GM12891 (cell line): ENCODE measurements at regions not wholly inside any gene's neighbourhood (a gene's known extent, or its start where the extent isn't known, plus 50 kb on each side); places are given as distances from the start of the nearest gene placed in this dataset.

Source experiments
- POLR2A ChIP-seq: IDR thresholded peaks from 2 replicates; pipeline ENCODE4 v1.6.1; 2011; ENCODE audit warnings: low read depth, low read length, control low read depth
- POLR2AphosphoS5 ChIP-seq: IDR thresholded peaks from 2 replicates; pipeline ENCODE4 v1.6.1; 2011; ENCODE audit warnings: low read depth, low read length, control low read depth
- SPI1 ChIP-seq: IDR thresholded peaks from 2 replicates; pipeline ENCODE4 v1.6.1; 2011; ENCODE audit warnings: low read depth, low read length, control low read depth
- TAF1 ChIP-seq: IDR thresholded peaks from 2 replicates; pipeline ENCODE4 v1.6.1; 2011; ENCODE audit warnings: low read depth, low read length, control low read depth

DNA sequence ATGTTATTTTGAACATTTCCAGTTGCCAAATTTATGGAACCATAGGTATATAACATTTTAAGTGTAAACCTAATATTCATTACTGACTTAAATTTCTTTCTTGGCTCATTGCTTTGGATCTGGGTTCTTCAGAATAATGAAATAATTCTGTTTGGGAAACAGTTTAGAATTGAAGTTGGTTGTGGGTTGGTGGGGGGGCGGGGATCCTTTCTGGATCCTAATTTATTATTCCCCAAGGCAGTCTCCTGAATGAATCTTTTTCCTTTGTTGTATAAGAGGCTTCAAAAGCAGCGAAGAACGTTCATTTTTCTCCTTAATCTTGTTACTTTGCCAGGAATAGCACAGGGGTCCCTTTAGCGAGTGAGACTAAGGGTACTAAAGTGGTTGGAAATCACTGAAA is 325.5 kb downstream of the FOXG1 start:
- no peak for TF ChIP-seq POLR2A
- no peak for TF ChIP-seq POLR2AphosphoS5
- no peak for TF ChIP-seq TAF1
- TF ChIP-seq SPI1: no peak
